HUES64 (cell line): ENCODE measurements at regions not wholly inside any gene's neighbourhood (a gene's known extent, or its start where the extent isn't known, plus 50 kb on each side); places are given as distances from the start of the nearest gene placed in this dataset.

Experiments
- H3K27ac ChIP-seq: 2 replicates; pipeline ENCODE4 v1.7.0; 2013; ENCODE audit warnings: low read depth, low read length, inconsistent platforms
- H3K27me3 ChIP-seq: 2 replicates; pipeline ENCODE4 v1.6.1; 2013; ENCODE audit warnings: mild to moderate bottlenecking, low read length; ENCODE audit not compliant: insufficient read depth
- H3K36me3 ChIP-seq: 2 replicates; pipeline ENCODE4 v1.6.1; 2013; ENCODE audit warnings: mild to moderate bottlenecking, low read length; ENCODE audit not compliant: insufficient read depth
- H3K4me1 ChIP-seq: 2 replicates; pipeline ENCODE4 v1.6.1; 2013; ENCODE audit warnings: mild to moderate bottlenecking, low read length, moderate library complexity; ENCODE audit not compliant: insufficient read depth
- H3K4me3 ChIP-seq: 2 replicates; pipeline ENCODE4 v1.5.1; 2013; ENCODE audit warnings: mild to moderate bottlenecking, low read length, moderate library complexity
- H3K9ac ChIP-seq: 2 replicates; pipeline ENCODE4 v1.6.1; 2013; ENCODE audit warnings: mild to moderate bottlenecking, low read depth, low read length
- H3K9me3 ChIP-seq: 2 replicates; pipeline ENCODE4 v1.6.1; 2013; ENCODE audit warnings: low read depth, low read length; ENCODE audit not compliant: insufficient read depth
- WGBS: fragments of 150-250, 120-280 bp; methylation state at CpG from one replicate; pipeline ENCODE4 v1.1.7; 2013; ENCODE audit warnings: missing lambda C conversion rate; 5-methylcytosine and 5-hydroxymethylcytosine counted together

GRCh38 chr20:17854307-17854903 lies 114.2 kb downstream of the SNX5 start:
- Histone ChIP-seq H3K36me3 (no peaks in the 10 kb centered on the region), H3K9me3 (no peaks in the 10 kb centered on the region), H3K27me3 (no peaks in the 10 kb centered on the region), H3K4me1 (peaks cover 13% of the 10 kb centered on the region), H3K4me3 (no peak overlapping the region), H3K9ac (no peak overlapping the region), H3K27ac (no peak overlapping the region)
- WGBS = 54% methylated on average over 4 of the region's 4 CpGs

- H3K36me3 ChIP-seq = no peaks in the 10 kb centered on the region
- no peaks in the 10 kb centered on the region for H3K27me3 ChIP-seq
- H3K9me3 ChIP-seq = no peaks in the 10 kb centered on the region
- no peak overlapping the region for H3K4me3 ChIP-seq
- no peak overlapping the region for H3K27ac ChIP-seq
- 92% methylated on average over 3 of the region's 3 CpGs for WGBS
- H3K9ac ChIP-seq = no peak overlapping the region
- H3K4me1 ChIP-seq = peaks cover 13% of the 10 kb centered on the region
Measured at GRCh38 chr20:17852323-17852722, 116.3 kb downstream of the SNX5 start.

GRCh38 chr20:17850684-17851026 lies 117.9 kb downstream of the SNX5 start:
- Histone ChIP-seq H3K27me3 (no peaks in the 10 kb centered on the region), H3K9me3 (no peaks in the 10 kb centered on the region), H3K4me3 (no peak overlapping the region), H3K4me1 (peaks cover 13% of the 10 kb centered on the region), H3K36me3 (no peaks in the 10 kb centered on the region), H3K9ac (no peak overlapping the region), H3K27ac (no peak overlapping the region)
- WGBS = 94% methylated on average over 3 of the region's 4 CpGs

- H3K9me3 ChIP-seq = no peaks in the 10 kb centered on the region
- no peak overlapping the region for H3K4me3 ChIP-seq
- no peak overlapping the region for H3K9ac ChIP-seq
- 90% methylated on average over 14 of the region's 15 CpGs for WGBS
- H3K27me3 ChIP-seq = no peaks in the 10 kb centered on the region
- H3K4me1 ChIP-seq = peaks cover 13% of the 10 kb centered on the region
- H3K36me3 ChIP-seq = no peaks in the 10 kb centered on the region
- H3K27ac ChIP-seq = no peak overlapping the region
Measured at GRCh38 chr20:17849901-17850683, 118.5 kb downstream of the SNX5 start.

GRCh38 chr20:17849138-17849900 lies 119.3 kb downstream of the SNX5 start:
- 94% methylated on average over 6 of the region's 6 CpGs for WGBS
- H3K36me3 ChIP-seq = no peaks in the 10 kb centered on the region
- no peaks in the 10 kb centered on the region for H3K9me3 ChIP-seq
- no peak overlapping the region for H3K27ac ChIP-seq
- no peak overlapping the region for H3K4me3 ChIP-seq
- H3K9ac ChIP-seq = no peak overlapping the region
- peaks cover 13% of the 10 kb centered on the region for H3K4me1 ChIP-seq
- H3K27me3 ChIP-seq = no peaks in the 10 kb centered on the region

GRCh38 chr20:17848249-17849048 lies 120.1 kb downstream of the SNX5 start:
- peaks cover 5% of the 10 kb centered on the region; the same call in 1 of the 2 replicates for H3K4me1 ChIP-seq

GRCh38 chr20:17845701-17846475 lies 122.7 kb downstream of the SNX5 start:
- Histone ChIP-seq H3K9me3 (no peaks in the 10 kb centered on the region), H3K27me3 (no peaks in the 10 kb centered on the region), H3K4me1 (no peaks in the 10 kb centered on the region), H3K27ac (no peak overlapping the region), H3K4me3 (no peak overlapping the region), H3K36me3 (no peaks in the 10 kb centered on the region), H3K9ac (no peak overlapping the region)
- WGBS = 93% methylated on average over 9 of the region's 10 CpGs

More at GRCh38 chr20:17848249-17849048, 120.1 kb downstream of the SNX5 start:
- Histone ChIP-seq H3K9ac (no peak overlapping the region), H3K27ac (no peak overlapping the region), H3K27me3 (no peaks in the 10 kb centered on the region), H3K36me3 (no peaks in the 10 kb centered on the region), H3K9me3 (no peaks in the 10 kb centered on the region), H3K4me3 (no peak overlapping the region)
- WGBS = 92% methylated on average over 4 of the region's 4 CpGs

- Histone ChIP-seq H3K9ac (no peak overlapping the region), H3K36me3 (no peaks in the 10 kb centered on the region), H3K27me3 (no peaks in the 10 kb centered on the region), H3K4me1 (no peaks in the 10 kb centered on the region), H3K4me3 (no peak overlapping the region), H3K9me3 (no peaks in the 10 kb centered on the region), H3K27ac (no peak overlapping the region)
- 97% methylated on average over 4 of the region's 7 CpGs for WGBS
Measured at GRCh38 chr20:17844549-17845298, 123.9 kb downstream of the SNX5 start.

GRCh38 chr20:17844133-17844429 lies 124.5 kb downstream of the SNX5 start:
- no peak overlapping the region for H3K27ac ChIP-seq

More at GRCh38 chr20:17844133-17844429, 124.5 kb downstream of the SNX5 start:
- Histone ChIP-seq H3K9ac (no peak overlapping the region), H3K27me3 (no peaks in the 10 kb centered on the region), H3K4me3 (no peak overlapping the region), H3K9me3 (no peaks in the 10 kb centered on the region), H3K4me1 (no peaks in the 10 kb centered on the region), H3K36me3 (no peaks in the 10 kb centered on the region)
- WGBS = 95% methylated on average over 1 of the region's 1 CpG
